ENCODE measurements at regions not wholly inside any gene's neighbourhood (a gene's known extent, or its start where the extent isn't known, plus 50 kb on each side); places are given as distances from the start of the nearest gene placed in this dataset.

DNA sequence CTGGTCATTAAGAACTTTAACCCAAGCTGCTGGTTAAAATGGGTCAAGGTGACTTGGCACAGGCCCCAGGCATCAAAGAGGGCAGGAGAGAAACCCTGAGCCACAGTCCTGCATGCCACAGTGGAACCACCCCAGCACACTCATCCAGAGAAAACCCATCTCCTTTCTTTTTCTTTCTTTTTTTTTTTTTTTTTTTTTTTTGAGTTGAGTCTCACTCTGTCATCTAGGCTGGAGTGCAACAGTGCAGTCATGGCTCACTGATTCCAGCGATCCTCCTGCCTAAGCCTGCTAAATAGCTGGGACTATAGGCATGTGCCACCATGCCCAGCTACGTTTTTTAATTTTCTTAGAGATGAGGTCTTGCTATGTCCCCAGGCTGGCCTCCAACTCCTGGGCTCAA, 109.2 kb upstream of the RAB4A start:
- intact Hi-C loops (cut with DNase I) = no loop called here
- TF ChIP-seq, protein P1, sequence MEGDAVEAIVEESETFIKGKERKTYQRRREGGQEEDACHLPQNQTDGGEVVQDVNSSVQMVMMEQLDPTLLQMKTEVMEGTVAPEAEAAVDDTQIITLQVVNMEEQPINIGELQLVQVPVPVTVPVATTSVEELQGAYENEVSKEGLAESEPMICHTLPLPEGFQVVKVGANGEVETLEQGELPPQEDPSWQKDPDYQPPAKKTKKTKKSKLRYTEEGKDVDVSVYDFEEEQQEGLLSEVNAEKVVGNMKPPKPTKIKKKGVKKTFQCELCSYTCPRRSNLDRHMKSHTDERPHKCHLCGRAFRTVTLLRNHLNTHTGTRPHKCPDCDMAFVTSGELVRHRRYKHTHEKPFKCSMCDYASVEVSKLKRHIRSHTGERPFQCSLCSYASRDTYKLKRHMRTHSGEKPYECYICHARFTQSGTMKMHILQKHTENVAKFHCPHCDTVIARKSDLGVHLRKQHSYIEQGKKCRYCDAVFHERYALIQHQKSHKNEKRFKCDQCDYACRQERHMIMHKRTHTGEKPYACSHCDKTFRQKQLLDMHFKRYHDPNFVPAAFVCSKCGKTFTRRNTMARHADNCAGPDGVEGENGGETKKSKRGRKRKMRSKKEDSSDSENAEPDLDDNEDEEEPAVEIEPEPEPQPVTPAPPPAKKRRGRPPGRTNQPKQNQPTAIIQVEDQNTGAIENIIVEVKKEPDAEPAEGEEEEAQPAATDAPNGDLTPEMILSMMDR (IDR thresholded peaks at IDR 0.05) = no peak
- Histone ChIP-seq H3K4me1 (peaks cover 3% of the 10 kb centered on the region), H3K36me3 (no peaks in the 10 kb centered on the region), H3K9me3 (no peaks in the 10 kb centered on the region), H3K27me3 (no peaks in the 10 kb centered on the region), H3K4me3 (no peak overlapping the region), H3K27ac (no peak overlapping the region)
- DNase-seq (no peak), ATAC-seq (no peak)

DNA sequence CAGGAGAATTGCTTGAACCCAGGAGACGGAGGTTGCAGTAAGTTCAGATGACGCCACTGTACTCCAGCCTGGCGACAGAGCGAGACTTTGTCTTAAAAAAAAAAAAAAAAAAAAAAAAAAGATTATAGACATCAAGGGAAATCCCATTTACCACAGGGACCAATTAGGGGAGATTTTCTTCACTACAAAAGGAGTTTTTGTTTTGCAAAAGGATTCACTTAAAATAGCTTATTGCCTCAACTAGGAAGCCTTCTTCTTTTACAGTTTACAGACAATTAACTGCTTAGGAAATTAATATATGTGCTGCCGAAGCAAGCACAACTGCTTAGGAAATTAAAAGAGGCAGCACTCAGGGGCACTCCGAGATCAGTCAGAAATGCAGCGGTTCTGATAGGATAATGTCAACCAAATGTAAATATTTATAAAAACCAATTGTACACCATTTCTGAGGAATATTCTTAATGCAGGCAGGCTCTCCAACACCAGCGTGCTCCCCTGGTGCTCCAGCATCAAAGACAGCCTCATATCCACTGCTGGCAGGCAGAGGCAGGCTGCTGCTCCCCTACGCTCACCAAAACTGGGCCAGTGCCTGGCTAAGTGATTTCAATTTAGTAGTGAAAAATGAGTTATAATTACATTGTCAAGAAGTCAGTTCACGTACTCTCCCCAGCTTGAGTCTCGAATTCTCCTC, 107.9 kb upstream of the RAB4A start:
- intact Hi-C loops (cut with DNase I) = no loop called here
- Histone ChIP-seq H3K4me1 (peaks cover 3% of the 10 kb centered on the region), H3K4me3 (no peak overlapping the region), H3K9me3 (no peaks in the 10 kb centered on the region), H3K27ac (no peak overlapping the region), H3K36me3 (no peaks in the 10 kb centered on the region), H3K27me3 (no peaks in the 10 kb centered on the region)
- ATAC-seq (no peak), DNase-seq (no peak)
- TF ChIP-seq, protein P1 (IDR thresholded peaks at IDR 0.05) = no peak

DNA sequence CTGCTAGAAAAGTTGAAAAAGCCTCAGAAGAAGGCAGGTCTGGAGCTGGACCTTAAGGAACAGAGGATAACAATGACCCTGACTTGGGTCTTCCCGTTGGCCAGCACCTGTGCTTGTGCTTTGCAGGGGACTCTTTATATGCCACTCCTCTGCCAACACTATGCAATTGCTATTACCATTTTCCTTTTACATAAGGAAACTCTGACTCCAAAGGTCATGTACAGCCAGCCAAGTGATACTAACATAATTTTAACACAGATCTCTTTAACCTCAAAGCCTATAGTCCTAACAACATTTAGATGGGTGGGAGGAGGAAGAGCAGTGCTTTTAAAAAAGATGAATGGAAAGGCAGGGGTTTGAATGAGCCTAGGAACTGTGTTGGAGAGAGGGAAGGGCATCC, 106.6 kb upstream of the RAB4A start:
- no peak for DNase-seq
- TF ChIP-seq, protein P1 (IDR thresholded peaks at IDR 0.05) = no peak
- Histone ChIP-seq H3K27me3 (no peaks in the 10 kb centered on the region), H3K9me3 (no peaks in the 10 kb centered on the region), H3K4me1 (no peaks in the 10 kb centered on the region), H3K27ac (no peak overlapping the region), H3K4me3 (no peak overlapping the region), H3K36me3 (no peaks in the 10 kb centered on the region)
- ATAC-seq = no peak
- intact Hi-C loops (cut with DNase I) = no loop called here

DNA sequence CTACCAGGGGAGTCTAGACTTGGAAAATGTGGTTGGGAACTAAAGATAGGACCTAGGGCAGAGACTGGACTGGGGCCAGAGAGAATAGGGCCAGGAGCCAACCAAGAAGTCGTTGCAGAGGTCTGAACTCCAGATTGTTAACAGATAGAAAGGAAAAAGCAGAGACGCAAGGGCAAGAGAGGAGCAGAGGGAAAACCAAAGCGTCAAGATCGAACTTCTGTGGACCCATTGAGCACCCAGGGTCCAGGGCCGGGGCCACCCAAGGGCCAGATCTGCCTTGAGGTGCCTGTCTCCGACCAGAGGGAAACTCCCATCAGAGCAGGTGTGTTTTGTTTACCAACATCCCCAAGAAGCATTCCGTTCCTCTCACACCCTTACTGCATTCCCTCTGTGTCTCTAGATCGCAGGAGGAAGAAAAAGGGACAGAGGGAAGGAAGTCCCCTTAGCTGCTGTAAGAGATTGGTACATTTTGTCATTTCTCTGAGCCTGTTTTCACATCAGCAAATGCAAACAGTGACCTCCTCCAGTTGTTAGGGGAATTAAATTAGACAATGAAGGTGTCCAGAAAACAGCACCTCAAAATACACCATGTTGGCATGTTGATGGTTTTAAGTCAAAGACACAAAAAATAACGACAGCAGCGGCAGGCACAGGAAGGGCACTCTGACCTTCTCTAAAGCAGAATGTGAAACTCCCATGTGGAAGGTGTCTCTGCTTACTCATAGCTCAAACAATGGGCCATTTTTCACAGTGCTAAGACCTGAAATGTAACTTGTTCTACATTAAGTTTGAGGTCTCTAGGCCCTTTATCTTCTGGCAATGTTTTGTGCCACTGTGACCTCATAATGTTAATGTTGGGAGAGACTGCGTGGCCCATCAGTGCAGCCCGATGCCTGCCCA, 105.8 kb upstream of the RAB4A start:
- no peak overlapping the region for H3K27ac ChIP-seq
- intact Hi-C loops (cut with DNase I) = no loop called here
- no peak overlapping the region for H3K4me3 ChIP-seq
- TF ChIP-seq, protein P1 (IDR thresholded peaks at IDR 0.05) = no peak
- ATAC-seq (peak; percentile 79), DNase-seq (no peak)
- H3K27me3 ChIP-seq = no peaks in the 10 kb centered on the region
- H3K36me3 ChIP-seq = no peaks in the 10 kb centered on the region
- no peaks in the 10 kb centered on the region for H3K9me3 ChIP-seq
- no peaks in the 10 kb centered on the region for H3K4me1 ChIP-seq

DNA sequence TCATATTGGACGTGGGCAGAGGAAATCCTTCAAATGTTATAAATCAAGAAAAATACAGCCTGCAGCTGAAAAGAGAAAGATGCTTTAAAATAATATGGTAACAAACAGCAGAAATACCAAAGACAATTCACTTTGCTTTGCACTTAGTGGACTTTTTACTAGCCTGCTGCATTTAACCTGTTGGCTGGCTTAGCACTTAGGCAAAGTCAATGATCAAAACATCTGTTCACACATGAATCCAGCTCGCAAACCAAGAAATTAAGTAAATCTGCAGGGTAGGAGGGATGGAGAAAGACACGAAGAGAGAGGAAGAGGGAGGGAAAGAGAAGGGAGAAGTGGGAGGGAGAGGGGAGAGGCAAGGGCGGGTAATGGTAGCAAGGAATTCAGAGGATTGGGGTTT, 103.6 kb upstream of the RAB4A start:
- H3K27me3 ChIP-seq = no peaks in the 10 kb centered on the region
- DNase-seq (no peak), ATAC-seq (no peak)
- H3K4me1 ChIP-seq = no peaks in the 10 kb centered on the region
- no peak overlapping the region for H3K27ac ChIP-seq
- intact Hi-C loops (cut with DNase I) = no loop called here
- no peaks in the 10 kb centered on the region for H3K9me3 ChIP-seq
- no peak overlapping the region for H3K4me3 ChIP-seq
- TF ChIP-seq, protein P1 (IDR thresholded peaks at IDR 0.05) = no peak
- no peaks in the 10 kb centered on the region for H3K36me3 ChIP-seq

All from upper lobe of right lung (tissue), 1 donor.